Hypothalamus (tissue), 51 donors: ENCODE measurements at regions not wholly inside any gene's neighbourhood (a gene's known extent, or its start where the extent isn't known, plus 50 kb on each side); places are given as distances from the start of the nearest gene placed in this dataset.

Experiments used
- DNase-seq, 51 donors: peaks; one replicate each; lab custom pipeline; 2025; lab: John Stamatoyannopoulos, UW

DNA sequence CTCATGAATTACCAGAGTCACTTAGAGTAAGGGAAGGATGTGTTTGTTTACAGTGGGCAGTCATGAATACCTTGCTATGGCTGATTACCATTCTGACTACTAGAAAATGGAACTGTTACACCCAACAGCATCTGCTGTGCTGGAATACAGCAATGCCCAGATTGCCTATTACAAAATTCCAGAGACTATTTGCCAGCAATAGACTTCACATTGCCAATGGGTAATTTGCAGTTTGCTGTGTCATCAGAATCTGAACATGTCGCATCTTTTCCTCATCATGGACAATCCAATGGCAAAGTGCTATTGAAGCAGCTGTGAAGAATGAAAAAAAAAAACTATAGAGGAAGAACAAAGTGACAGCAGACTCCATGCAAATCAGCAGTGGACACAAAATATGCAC lies 356.6 kb downstream of the CXXC4 start:
- no peak for DNase-seq

DNA sequence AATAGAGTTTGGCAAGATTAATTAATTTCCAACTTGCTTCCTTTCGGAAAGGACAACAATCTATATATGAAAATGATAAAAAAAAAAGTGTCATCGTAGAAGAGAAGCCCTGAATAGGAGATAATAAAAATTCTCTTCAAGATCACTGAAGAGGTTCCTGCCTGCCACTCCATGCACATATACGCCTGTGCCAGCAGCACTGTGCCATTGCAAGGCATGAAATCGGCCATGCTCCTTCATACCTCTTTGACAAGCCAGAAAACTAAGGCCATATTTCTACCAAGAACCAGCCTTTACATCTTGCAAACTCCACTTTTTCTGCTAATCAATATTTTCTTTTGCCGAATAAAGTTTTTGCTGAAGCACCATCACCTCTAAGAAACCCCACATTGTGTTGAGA lies 365.5 kb downstream of the CXXC4 start:
- no peak for DNase-seq

DNA sequence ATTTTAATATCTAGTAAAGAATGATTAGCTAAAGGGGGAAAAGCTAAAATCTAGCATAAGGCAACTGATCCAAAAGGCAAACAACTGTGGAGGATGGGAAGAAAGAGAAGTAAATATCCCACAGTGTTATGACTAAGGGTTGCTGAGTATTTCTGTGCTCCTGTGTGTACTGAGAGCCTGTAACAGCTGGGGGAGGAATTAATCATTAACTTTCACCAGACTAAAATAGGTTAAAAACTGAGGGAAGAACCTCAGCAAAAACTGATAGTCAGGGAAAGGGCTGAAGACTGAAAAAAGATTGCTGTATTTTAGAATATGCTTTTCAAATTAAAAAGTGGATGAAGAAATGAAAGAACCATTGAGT lies 365.9 kb downstream of the CXXC4 start:
- DNase-seq: no peak

DNA sequence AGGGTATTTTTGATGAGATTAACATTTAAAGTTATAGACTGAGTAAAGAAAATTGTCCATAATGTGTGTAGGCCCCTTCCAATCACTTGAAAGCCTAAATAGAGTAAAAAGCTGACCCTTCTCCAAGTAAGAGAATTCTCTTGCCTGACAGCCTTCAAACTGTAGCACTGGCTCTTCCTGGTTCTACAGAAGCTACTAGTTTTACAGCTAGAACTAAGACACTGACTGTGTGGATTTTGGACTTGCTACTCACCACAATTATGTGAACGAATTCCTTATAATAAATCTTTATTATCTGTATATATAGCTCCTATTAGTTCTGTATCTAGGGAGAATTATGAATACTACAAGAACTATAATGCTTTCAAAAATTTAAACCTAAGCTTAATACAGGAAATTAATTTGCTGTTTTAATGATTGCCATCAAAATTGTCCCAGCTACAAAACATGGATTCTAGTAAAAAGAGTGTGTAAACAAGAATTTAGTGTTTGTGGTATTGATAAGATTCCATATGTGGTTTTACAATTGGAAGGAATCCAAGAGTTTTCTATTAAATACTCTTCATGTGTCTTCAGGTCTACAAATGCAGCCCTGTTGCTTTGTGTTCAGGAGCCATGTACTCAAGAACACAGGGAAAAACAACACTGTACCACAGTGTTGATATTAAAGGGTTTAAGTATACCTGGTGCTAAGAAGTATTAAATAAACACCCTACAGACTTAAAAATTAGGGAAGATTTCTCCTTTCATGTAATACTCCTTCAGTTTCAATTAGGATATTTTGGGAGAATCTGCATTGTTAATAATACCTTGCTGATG lies 366.5 kb downstream of the CXXC4 start:
- no peak for DNase-seq

DNA sequence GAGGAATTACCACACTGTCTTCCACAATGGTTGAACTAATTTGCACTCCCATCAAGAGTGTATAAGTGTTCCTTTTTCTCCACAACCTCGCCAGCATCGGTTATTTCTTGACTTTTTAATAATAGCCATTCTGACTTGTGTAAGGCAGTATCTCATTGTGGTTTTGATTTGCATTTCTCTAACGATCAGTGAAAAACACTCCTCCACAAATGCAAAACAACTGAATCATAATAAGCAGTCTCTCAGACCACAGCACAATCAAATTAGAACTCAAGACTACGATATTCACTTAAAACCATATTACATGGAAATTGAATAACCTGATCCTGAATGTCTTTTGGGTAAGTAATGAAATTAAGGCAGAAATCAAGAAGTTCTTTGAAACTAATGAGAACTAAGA lies 371.7 kb downstream of the CXXC4 start:
- no peak for DNase-seq

DNA sequence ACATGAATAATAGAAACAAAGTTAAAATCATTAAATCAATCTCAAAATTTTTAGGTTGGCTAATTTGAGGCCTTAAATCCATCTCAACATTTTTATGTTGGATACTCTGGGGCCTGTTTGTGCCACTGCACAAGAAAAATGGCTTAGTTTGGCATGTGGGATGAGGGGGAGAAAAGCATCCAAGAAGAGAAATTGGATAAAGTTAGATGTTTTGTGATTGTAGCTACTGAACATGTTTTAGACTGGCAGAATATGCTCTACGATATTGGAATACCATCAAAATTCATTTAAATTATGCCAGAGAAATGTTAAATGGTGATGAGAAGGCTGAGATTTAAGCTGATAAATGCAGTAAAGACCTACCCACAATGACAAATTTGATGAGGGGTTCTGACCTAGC lies 376.9 kb downstream of the CXXC4 start:
- DNase-seq: no peak

DNA sequence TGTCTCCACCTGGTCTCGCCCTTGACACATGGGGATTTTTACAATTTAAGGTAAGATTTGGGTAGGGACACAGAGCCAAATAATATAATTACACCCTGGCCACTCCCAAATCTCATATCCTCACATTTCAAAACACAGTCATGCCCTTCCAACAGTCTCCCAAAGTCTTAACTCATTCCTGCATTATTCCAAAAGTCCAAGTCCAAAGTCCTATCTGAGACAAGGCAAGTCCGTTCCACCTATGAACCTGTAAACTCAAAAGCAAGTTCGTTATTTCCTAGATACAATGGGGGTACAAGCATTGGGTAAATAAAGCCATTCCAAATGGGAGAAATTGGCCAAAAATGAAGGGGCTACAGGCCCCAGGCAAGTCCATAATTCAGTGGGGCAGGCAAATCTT lies 380.8 kb downstream of the CXXC4 start:
- no peak for DNase-seq

DNA sequence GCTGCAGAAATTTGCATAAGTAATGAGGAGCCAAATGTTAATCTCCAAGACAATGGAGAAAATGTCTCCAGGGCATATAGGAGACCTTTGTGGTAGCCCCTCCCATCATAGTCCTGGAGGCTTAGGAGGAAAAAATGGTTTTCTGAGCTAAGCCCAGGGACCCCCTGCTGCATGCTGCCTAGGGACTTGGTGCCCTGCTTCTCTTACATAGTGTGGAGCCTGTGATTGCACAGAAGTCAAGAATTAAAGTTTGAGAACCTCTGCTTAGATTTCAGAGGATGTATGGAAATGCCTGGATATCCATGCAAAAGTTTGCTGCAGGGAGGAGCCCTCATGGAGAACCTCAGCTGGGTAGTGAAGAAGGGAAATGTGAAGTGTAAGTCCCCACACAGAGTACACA lies 379.4 kb upstream of the TACR3 start:
- no peak for DNase-seq

DNA sequence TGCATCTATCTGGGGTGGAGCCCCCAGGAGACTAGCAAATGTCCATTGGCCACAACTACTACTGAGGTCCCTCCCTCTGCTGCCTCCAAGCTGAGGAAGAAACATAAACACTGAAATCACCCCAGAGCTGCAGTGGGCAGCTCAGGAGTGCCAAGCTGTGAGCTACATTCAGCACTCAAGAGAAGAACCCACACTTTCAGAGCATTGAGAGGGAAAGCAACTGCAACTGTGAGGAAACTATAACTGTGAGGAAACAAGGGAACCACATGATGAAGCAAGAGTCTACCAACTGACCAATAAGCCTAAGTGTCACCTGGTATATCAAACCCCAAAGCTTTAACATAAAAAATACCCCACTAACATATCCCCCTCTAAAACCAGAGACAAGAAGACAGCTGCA lies 373.5 kb upstream of the TACR3 start:
- no peak for DNase-seq

DNA sequence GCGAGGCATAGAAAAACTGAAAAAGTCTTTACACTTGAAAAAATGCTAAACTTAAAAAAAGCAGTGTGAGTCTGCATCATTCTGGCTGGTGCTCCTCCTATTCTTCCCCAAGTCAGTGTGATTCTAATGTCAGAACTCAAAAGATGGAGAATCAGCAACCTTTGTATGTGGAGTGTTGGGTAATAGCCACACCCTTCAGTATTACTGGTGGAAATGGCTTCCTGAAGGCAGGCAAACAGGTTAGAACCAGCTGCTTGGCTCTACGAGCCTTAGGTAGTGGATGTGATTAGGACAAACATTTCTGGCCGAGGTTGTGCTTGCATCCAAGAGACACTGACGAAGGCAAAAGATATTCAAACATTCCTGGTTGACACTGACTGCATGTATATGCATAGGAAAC lies 353.4 kb upstream of the TACR3 start:
- DNase-seq: no peak

DNA sequence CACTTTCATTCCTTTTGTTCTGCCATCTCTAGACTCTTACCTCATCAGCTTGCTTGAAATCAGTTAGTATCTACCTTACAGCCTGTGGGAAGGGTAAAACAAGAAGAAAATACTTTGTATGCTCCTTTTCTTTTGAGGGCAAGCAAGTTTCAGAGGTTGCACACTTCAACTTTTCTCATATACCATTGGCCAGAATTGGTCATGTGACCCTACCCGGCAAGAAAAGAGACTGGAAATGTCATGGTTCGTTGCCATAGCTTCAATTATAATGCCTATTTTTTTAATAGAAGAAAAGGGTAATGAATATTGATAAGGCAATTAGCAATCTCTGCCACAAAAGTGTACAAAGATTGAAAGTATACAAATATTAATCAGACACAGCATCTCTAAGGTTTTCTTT lies 346.7 kb upstream of the TACR3 start:
- DNase-seq: no peak

DNA sequence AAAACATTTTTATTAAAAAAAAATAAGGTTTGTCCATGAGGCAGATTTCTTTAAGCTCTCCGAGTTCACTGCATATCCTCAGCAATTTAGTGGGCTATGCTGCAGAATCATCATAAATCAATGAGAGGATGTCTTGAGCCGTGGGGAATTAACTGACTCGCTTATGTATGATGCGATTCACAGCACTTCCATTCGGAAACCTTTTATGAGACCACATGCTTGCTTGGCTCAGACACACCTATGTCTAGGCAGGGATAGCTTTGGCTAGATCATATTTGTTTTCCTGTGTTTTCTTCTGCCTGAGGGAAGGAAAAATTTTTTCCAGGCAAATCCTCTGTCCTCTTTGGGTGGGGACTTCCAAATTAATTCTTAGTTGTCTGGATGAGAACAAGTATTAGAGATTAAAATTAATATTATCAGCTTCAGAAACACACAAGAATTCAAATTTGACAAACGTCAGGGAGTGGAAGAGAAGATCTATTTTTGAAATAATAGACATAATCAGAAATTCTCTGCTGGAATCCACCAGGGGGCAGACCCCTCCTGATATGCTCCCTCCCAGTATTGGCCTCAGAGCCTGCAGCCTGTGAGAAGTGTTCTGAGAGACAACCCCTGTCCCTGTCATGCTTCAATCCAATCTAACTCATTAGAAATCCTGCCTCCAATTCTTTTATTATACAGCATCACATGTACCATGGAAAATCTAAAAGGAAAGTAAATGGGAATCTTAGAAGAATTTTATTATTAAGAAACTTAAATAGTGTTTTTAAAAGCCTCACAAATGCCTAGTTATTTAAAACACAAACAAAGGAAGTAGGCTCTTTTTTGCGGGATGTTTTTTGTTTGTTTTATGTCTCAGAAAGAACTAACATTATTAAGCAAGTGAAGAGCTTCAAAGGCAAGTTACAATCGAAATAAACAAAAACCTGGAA lies 345.1 kb upstream of the TACR3 start:
- peak in 43 of 51 donors; percentile 0 to 82 (median 27) for DNase-seq

DNA sequence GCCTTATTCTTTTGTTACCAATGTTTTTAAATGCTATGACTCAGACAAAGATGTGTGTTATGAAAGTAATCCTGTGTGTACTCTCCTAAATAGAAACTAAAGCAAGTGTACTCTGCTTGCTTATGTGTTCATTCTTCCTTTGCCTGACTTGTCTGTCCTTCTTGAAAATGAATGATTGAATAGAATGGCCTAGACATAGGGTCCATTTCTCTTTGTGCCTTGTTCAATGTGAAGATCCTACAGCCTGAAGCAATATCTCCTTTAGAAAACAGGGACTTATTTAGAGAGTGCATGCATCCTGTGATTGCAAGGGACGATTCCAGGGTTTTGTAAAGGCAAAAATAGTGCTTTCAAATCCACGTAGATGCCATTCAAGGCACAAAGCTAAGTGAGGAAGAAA lies 343.6 kb upstream of the TACR3 start:
- DNase-seq: no peak

DNA sequence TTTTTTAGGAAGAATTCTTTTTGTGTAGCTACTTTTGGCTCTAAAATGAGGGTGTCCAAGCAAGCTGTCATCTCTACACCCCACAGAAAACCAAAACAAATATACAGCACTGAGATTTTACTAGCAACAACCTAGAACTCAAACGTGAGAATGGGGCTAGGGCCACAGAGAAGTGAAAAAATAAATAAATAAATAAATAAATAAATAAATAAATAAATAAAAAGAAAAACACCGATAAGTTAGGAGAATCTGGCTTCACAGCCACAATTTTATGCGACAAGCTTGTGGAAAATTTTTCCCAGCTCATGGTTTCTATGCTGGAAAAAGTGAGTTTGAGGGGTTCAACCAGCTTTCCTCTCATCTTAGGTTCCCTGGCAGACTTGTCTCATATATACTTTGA lies 324.6 kb upstream of the TACR3 start:
- no peak for DNase-seq

DNA sequence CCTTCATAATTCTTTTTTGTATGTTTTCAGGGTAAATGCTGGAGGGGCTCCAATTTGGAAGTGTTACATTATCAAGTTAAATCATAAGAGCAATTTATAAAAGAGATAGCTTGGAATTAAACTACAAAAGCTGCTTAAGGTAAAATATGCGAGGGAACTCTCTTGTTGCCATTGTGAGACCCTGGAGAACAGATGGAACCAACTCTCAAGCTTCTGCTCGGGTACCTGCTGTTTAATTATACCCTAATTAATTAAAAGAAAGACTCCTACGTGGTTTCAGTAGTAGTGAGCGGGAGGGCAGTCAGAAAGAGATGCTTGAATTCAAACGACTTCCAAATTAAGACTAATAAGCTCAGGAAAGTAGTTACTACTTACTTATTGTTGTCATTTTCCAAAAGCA lies 313.1 kb upstream of the TACR3 start:
- no peak for DNase-seq

DNA sequence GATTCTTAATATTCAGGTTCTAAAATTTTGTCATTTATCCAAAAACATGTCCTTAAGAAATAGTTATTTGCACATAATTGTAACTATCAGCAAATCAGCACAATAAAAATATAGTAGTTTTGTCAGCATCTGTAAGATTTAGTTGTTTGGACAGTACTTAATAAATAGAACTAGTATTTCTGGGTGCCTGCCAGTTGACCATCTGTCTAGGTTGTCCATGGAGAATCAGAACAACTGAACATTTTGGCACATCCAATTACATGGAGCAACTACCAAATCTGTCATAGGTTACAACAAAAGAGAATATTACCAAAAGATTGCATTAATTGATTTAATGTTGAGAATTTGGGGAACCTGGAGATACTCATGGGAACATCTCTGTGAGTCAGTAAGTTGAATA lies 305.5 kb upstream of the TACR3 start:
- DNase-seq: no peak

DNA sequence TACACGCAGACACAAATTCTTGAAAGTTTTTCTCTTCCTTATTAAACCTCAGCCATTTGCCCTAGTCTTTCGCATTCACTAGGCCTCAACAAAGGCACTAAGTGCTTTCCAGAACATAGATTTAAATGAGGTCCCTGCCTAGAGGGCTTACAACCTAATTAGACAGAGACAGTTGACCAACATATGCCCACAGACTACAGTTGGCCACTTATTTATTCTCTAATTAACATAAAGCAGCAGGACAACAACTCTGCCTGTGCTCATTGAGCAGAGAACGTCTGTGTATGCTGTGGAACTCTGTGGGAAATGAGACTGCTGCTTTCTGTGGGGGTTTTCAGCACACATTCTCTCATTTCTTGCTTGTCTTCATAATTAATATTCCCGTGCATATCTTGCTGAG lies 303.0 kb upstream of the TACR3 start:
- DNase-seq: peak in 1 of 51 donors; percentile 11

DNA sequence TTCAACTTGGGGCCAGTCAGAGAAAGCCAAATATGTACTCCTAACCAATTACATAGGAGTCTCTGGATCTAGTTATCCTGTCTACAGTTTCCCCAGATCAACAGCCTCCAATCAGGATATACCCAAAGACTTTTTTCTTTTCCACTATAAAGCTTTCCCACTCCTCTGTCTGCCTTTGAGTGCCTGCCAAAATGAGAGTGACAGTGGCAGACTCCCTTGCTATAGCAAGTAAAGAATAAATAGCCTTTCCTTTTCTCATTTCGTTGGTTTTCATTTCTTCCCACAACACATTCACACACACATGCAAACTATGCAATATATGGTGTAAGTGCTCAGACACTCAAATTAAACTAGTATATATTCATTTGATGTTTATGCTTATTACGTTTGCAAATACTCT lies 302.4 kb upstream of the TACR3 start:
- DNase-seq: no peak

DNA sequence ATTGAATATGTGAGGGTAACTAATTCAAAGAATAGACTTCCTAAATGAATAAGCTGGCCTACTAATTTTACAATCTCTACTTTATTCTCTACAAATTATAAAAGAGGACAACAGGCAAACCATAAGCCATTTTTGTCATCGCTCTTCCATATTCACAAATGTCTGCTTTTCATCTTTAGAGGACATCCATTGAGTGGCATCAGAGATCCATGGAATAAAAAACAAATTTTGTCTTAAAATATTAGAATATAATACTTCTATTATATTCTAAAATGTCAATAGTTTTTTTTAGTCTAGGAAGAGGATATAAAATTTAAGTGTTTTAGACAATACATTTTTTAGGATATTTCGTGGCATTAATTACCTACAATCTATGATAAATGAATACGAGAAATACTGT lies 300.9 kb upstream of the TACR3 start:
- no peak for DNase-seq

DNA sequence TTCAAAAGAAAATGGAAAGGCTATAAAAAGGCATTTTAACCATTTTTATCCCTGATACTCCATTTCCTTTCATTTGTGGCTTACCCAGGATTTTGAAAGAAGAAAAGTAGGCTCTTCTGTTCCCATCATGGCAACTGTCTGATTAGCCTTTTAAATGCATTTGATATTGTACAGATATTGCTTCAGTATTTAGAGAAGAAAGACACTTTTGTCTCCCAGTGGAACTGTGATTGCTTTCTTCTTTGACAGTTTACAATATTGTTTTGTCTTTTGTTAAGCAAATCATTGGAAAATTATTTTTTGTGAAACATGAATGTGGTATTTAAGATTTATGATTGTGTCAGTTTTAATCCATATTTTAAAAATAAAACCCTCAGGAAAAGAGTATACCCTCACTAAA lies 297.4 kb upstream of the TACR3 start:
- no peak for DNase-seq

DNA sequence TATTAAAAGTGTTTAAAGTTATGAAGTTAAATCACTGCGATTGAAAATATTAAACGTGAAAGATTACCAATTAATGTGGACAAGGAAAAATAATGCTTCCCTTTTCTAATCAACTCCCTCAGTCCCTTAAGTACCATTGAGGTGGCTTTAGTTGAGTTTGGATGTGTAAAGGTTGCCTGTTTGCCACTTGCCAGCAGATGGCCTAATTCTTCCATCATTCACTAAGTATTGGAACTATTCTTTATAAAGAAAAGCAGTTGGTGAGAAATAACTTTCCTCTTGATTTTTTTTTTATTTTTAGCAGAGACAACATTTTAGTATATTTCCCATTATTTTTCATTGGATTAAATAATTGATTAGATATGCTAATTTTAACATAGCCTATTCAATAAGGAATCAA lies 295.9 kb upstream of the TACR3 start:
- peak in 15 of 51 donors; percentile 0 to 20 (median 4) for DNase-seq

DNA sequence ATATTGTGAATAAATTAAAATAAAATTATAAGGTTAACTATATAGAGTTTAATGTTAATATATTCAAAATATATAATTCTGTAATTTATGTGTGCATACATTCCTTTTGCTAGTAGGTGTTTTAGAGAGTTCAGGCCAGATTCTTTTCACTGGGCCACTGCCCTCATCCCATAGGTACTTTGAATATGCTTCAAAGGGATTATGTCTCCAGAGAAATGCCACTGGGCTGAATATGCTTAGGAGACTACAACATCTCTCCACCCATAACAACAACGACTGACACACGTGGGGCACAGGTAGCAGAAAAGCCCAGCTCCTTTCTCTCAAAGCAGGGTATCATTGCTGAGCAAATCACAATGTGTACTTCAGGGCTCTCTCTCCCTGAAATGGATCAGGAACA lies 290.9 kb upstream of the TACR3 start:
- no peak for DNase-seq
